ENCODE measurements at regions not wholly inside any gene's neighbourhood (a gene's known extent, or its start where the extent isn't known, plus 50 kb on each side); places are given as distances from the start of the nearest gene placed in this dataset.

DNA sequence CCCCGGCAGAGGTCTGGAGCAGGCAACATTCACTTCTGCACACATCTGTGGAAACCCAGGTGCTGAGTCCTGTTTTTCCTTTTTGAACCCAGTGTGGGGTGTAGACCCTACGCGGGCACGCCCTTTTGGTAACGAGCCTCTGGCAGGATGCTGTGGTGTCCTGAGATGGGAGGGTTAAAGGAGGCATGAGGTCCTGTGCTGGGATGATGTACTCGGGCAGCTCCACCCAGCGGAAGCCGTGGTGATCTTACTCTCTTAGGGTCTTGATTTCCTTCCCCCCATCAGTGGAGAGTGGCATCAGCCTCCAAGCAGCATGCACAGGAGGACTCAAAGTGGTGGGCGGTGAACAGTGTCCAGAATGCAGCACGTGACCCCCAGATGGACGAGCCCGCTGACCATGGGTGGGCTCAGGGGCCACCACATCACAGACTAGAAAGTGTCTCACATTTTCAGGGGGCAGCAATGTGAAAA, 148.6 kb downstream of the DNAJB6 start:
- TF ChIP-seq TAF1 (IDR thresholded peaks at IDR 0.05; ENCODE audit: low read depth) (no peak), REST (IDR thresholded peaks at IDR 0.05; ENCODE audit: low read depth) (no peak), CREB1 (IDR thresholded peaks at IDR 0.05; ENCODE audit: low read depth) (no peak), EP300 (IDR thresholded peaks at IDR 0.05; ENCODE audit: borderline replicate concordance) (no peak), CEBPB (IDR thresholded peaks at IDR 0.05) (no peak), TCF12 (IDR thresholded peaks at IDR 0.05; ENCODE audit: low read depth) (no peak), ZBTB7A (IDR thresholded peaks at IDR 0.05; ENCODE audit: low read depth) (no peak), NFIC (IDR thresholded peaks at IDR 0.05) (no peak), YY1 (IDR thresholded peaks at IDR 0.05; ENCODE audit: low read depth) (no peak), FOXM1 (IDR thresholded peaks at IDR 0.05; ENCODE audit: borderline replicate concordance, low read depth) (no peak), RAD21 (IDR thresholded peaks at IDR 0.05; ENCODE audit: low read depth) (no peak), EGR1 (IDR thresholded peaks at IDR 0.05) (no peak), TEAD4 (IDR thresholded peaks at IDR 0.05) (no peak)
- TF ChIP-seq, protein P1, sequence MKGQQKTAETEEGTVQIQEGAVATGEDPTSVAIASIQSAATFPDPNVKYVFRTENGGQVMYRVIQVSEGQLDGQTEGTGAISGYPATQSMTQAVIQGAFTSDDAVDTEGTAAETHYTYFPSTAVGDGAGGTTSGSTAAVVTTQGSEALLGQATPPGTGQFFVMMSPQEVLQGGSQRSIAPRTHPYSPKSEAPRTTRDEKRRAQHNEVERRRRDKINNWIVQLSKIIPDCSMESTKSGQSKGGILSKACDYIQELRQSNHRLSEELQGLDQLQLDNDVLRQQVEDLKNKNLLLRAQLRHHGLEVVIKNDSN (IDR thresholded peaks at IDR 0.05) = no peak
- TF ChIP-seq, protein P2, sequence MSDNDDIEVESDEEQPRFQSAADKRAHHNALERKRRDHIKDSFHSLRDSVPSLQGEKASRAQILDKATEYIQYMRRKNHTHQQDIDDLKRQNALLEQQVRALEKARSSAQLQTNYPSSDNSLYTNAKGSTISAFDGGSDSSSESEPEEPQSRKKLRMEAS (IDR thresholded peaks at IDR 0.05) = no peak

- TF ChIP-seq CREB1 (IDR thresholded peaks at IDR 0.05; ENCODE audit: low read depth) (no peak), YY1 (IDR thresholded peaks at IDR 0.05; ENCODE audit: low read depth) (no peak), TAF1 (IDR thresholded peaks at IDR 0.05; ENCODE audit: low read depth) (no peak), REST (IDR thresholded peaks at IDR 0.05; ENCODE audit: low read depth) (no peak), CEBPB (IDR thresholded peaks at IDR 0.05) (no peak), ZBTB7A (IDR thresholded peaks at IDR 0.05; ENCODE audit: low read depth) (no peak), FOXM1 (IDR thresholded peaks at IDR 0.05; ENCODE audit: borderline replicate concordance, low read depth) (no peak), NFIC (IDR thresholded peaks at IDR 0.05) (no peak), TCF12 (IDR thresholded peaks at IDR 0.05; ENCODE audit: low read depth) (no peak), EGR1 (IDR thresholded peaks at IDR 0.05) (no peak)
- TF ChIP-seq, protein P1 (IDR thresholded peaks at IDR 0.05) = no peak
- TF ChIP-seq, protein P2 (IDR thresholded peaks at IDR 0.05) = no peak
These were observed 149.4 kb downstream of the DNAJB6 start for GRCh38 chr7:157486007-157486755.

DNA sequence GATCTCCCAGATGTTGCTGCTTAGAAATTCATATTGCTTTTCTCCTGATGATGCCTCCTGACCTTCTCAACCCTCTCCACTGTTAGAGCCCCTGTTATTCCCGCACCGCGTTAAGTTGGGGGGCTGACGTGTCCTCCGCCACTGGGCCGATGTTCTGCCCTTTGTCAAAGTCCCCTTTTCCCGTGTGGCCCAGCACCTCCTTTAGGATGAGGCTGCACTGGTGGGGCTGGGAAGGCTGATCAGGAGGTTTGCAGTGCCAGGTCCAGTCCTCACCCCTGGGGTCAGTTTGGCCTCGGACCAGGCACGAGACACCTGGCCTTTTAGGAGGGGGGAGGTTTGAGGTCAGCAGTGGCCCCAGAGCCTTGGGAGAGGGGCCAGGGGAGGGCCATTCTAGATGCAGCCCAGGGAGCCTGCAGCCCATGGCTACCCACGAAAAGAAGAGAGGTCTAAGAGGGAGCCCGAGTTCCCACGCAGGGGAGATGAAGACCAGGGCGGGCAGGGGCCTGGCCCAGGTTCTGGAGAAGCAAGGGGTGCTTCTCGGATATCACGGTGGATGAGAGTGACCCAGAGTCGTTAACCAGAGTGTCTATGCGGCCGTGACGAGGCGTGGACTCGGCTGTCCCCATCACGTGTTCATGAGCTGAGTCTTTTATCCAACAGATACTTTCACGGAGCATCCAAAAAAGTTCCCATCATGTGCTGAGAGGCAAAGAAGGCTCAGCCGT, 150.4 kb downstream of the DNAJB6 start:
- TF ChIP-seq ZBTB7A (IDR thresholded peaks at IDR 0.05; ENCODE audit: low read depth) (no peak), FOXM1 (IDR thresholded peaks at IDR 0.05; ENCODE audit: borderline replicate concordance, low read depth) (no peak), YY1 (IDR thresholded peaks at IDR 0.05; ENCODE audit: low read depth) (no peak), TEAD4 (IDR thresholded peaks at IDR 0.05) (no peak), CEBPB (IDR thresholded peaks at IDR 0.05) (no peak), REST (IDR thresholded peaks at IDR 0.05; ENCODE audit: low read depth) (no peak), NFIC (IDR thresholded peaks at IDR 0.05) (no peak), TCF12 (IDR thresholded peaks at IDR 0.05; ENCODE audit: low read depth) (no peak), CREB1 (IDR thresholded peaks at IDR 0.05; ENCODE audit: low read depth) (no peak), EP300 (IDR thresholded peaks at IDR 0.05; ENCODE audit: borderline replicate concordance) (no peak), RAD21 (IDR thresholded peaks at IDR 0.05; ENCODE audit: low read depth) (no peak), TAF1 (IDR thresholded peaks at IDR 0.05; ENCODE audit: low read depth) (no peak), EGR1 (IDR thresholded peaks at IDR 0.05) (no peak)
- TF ChIP-seq, protein P2 (IDR thresholded peaks at IDR 0.05) = no peak
- TF ChIP-seq, protein P1 (IDR thresholded peaks at IDR 0.05) = no peak
